Thyroid gland (tissue), 4 donors: ENCODE measurements at regions not wholly inside any gene's neighbourhood (a gene's known extent, or its start where the extent isn't known, plus 50 kb on each side); places are given as distances from the start of the nearest gene placed in this dataset.
"Not testable (repeated sequence)": the region's sequence is repeated elsewhere in the genome, so short reads cannot be mapped to it uniquely, and the experiment has no call there.

ENCODE experiments used
- DNase-seq, 2 donors: peaks; one replicate each; pipeline ENCODE4 v3.0.0-alpha.2; 2019
- H3K27ac ChIP-seq, 3 donors: fragments of 200-600 bp; sonication (generic); 1 replicate in 2 of 3; 2 replicates in 1 of 3; pipeline ENCODE4 v1.5.1; 2016 to 2019; ENCODE audit warnings: mild to moderate bottlenecking in 1 of 3, moderate library complexity in 1 of 3
- H3K27me3 ChIP-seq: fragments of 200-600 bp; sonication (generic); one replicate; pipeline ENCODE4 v1.5.1; 2019
- H3K36me3 ChIP-seq, 2 donors: fragments of 200-600 bp; sonication (generic); one replicate each; pipeline ENCODE4 v1.5.1; 2016 to 2019
- H3K4me1 ChIP-seq, 2 donors: fragments of 200-600 bp; sonication (generic); one replicate each; pipeline ENCODE4 v1.5.1; 2017 to 2019
- H3K4me3 ChIP-seq, 3 donors: fragments of 200-600 bp; sonication (generic); replicated peaks in 1 of 3; 1 replicate in 2 of 3; 2 replicates in 1 of 3; pipeline ENCODE4 v1.5.1; 2016; ENCODE audit warnings: mild to moderate bottlenecking in 1 of 3
- H3K9me3 ChIP-seq: fragments of 200-600 bp; sonication (generic); one replicate; pipeline ENCODE4 v1.5.1; 2017
- CTCF ChIP-seq, 6 experiments: fragments of 200-600 bp in 3 of 6; fragments of 450-650 bp in 3 of 6; sonication (generic) in 3 of 6; IDR thresholded peaks; one replicate each; pipeline ENCODE4 v1.5.1; 2016 to 2019; ENCODE audit warnings: antibody characterized with exemption in 6 of 6, mild to moderate bottlenecking in 2 of 6, inconsistent platforms in 1 of 6, moderate library complexity in 1 of 6
- POLR2A ChIP-seq, 2 donors: fragments of 450-650 bp; IDR thresholded peaks; one replicate each; pipeline ENCODE4 v1.6.1; 2017; ENCODE audit warnings: antibody characterized with exemption in 2 of 2, mild to moderate bottlenecking in 2 of 2, moderate library complexity in 1 of 2
- WGBS, 2 donors: methylation state at CpG; one replicate each; pipeline ENCODE4 v1.1.5; 2017; 5-methylcytosine and 5-hydroxymethylcytosine counted together
- intact Hi-C: fragments of 100-400 bp; cut with DNase I; formaldehyde crosslinking; loops from one replicate; pipeline ENCODE4 v1.15.1; 2023

- 83 to 92% methylated on average over 5 to 18 of the region's 22 CpGs for WGBS, 2 donors
- H3K9me3 ChIP-seq, intact Hi-C loops, H3K27me3 ChIP-seq, H3K4me1 ChIP-seq, H3K27ac ChIP-seq, DNase-seq, H3K36me3 ChIP-seq, H3K4me3 ChIP-seq: not testable (repeated sequence)
Measured at GRCh38 chr15:22238959-22239805, 158.9 kb downstream of the OR4M2 start.

- no peak for TF ChIP-seq CTCF (IDR thresholded peaks at IDR 0.05)
- TF ChIP-seq POLR2A (IDR thresholded peaks at IDR 0.05), result no peak
- Histone ChIP-seq H3K27ac (no peak overlapping the region), H3K9me3 (no peaks in the 10 kb centered on the region), H3K4me3 (no peak overlapping the region), H3K36me3 (no peaks in the 10 kb centered on the region), H3K27me3 (no peaks in the 10 kb centered on the region), H3K4me1 (no peaks in the 10 kb centered on the region)
- 58 to 64% methylated on average over 3 of the region's 3 CpGs for WGBS, 2 donors
- DNase-seq, result no peak
- intact Hi-C loops, result no loop called here
Measured at GRCh38 chr15:22239806-22240180, 159.5 kb downstream of the OR4M2 start.

DNA sequence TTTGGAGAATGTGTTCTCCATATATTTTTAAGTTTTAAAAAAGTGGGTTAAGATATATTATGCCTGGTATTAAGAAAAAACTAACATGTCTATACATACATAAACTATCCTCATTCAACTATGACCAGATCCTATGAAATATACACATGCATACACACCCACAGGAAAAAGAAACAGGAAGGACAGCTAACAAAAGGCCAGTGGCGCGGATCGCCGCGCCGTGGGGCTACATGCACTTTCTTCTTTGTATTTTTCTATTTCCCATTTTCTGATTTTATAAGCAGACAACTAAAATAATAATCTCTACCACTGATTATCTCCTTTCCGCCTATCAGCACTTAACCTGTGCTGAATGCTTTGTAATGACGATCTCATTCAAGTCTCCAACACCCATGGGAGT is 160.1 kb downstream of the OR4M2 start:
- no peaks in the 10 kb centered on the region for H3K4me1 ChIP-seq
- no peak overlapping the region for H3K27ac ChIP-seq
- TF ChIP-seq POLR2A (IDR thresholded peaks at IDR 0.05) (no peak), CTCF (IDR thresholded peaks at IDR 0.05) (no peak)
- H3K4me3 ChIP-seq, result no peak overlapping the region
- WGBS, 2 donors, result 88% methylated on average over 8 of the region's 8 CpGs
- no peaks in the 10 kb centered on the region for H3K9me3 ChIP-seq
- intact Hi-C loops, result no loop called here
- no peaks in the 10 kb centered on the region for H3K36me3 ChIP-seq
- no peaks in the 10 kb centered on the region for H3K27me3 ChIP-seq
- DNase-seq, result no peak

DNA sequence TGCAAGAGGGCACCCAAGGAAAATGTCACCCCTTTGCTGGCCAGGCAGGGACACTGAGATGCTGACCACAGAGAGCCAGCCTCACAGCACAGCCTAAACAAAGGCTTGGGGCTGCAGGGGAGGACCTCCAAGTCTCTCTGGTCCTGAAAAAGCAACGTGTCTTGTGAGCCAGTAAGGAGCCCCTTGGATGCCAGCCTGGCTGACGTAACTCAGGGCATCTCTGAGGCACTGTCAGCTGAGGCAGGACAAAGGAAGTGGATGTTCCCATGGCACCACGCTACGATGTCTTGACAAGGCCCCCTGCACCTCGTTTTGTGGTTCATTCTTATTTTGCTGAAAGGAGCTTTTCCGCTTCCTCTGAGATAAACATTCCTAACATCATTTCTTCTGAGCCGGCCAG is 160.7 kb downstream of the OR4M2 start:
- intact Hi-C loops, result no loop called here
- H3K36me3 ChIP-seq, result no peaks in the 10 kb centered on the region
- whole genome bisulfite sequencing, 2 donors, result 70 to 71% methylated on average over 7 of the region's 7 CpGs
- H3K4me1 ChIP-seq, result no peaks in the 10 kb centered on the region
- no peak overlapping the region for H3K4me3 ChIP-seq
- no peak for DNase-seq
- no peaks in the 10 kb centered on the region for H3K9me3 ChIP-seq
- TF ChIP-seq POLR2A (IDR thresholded peaks at IDR 0.05), result no peak
- H3K27ac ChIP-seq, result no peak overlapping the region
- H3K27me3 ChIP-seq, result no peaks in the 10 kb centered on the region

- Histone ChIP-seq H3K4me3 (no peak overlapping the region), H3K36me3 (no peaks in the 10 kb centered on the region), H3K4me1 (no peaks in the 10 kb centered on the region), H3K27ac (no peak overlapping the region), H3K27me3 (no peaks in the 10 kb centered on the region), H3K9me3 (no peaks in the 10 kb centered on the region)
- WGBS, 2 donors, result 82 to 90% methylated on average over 8 of the region's 8 CpGs
- no peak for DNase-seq
- intact Hi-C loops, result no loop called here
- no peak for TF ChIP-seq POLR2A (IDR thresholded peaks at IDR 0.05)
- no peak for TF ChIP-seq CTCF (IDR thresholded peaks at IDR 0.05)
Measured at GRCh38 chr15:22241451-22241850, 161.1 kb downstream of the OR4M2 start.

GRCh38 chr15:22242311-22242710 is 162.0 kb downstream of the OR4M2 start:
- H3K36me3 ChIP-seq, H3K27me3 ChIP-seq, intact Hi-C loops, H3K4me3 ChIP-seq, H3K27ac ChIP-seq, DNase-seq, H3K9me3 ChIP-seq, H3K4me1 ChIP-seq: not testable (repeated sequence)
- 82 to 87% methylated on average over 9 of the region's 9 CpGs for WGBS, 2 donors
